ENCODE measurements at regions not wholly inside any gene's neighbourhood (a gene's known extent, or its start where the extent isn't known, plus 50 kb on each side); places are given as distances from the start of the nearest gene placed in this dataset.

DNA sequence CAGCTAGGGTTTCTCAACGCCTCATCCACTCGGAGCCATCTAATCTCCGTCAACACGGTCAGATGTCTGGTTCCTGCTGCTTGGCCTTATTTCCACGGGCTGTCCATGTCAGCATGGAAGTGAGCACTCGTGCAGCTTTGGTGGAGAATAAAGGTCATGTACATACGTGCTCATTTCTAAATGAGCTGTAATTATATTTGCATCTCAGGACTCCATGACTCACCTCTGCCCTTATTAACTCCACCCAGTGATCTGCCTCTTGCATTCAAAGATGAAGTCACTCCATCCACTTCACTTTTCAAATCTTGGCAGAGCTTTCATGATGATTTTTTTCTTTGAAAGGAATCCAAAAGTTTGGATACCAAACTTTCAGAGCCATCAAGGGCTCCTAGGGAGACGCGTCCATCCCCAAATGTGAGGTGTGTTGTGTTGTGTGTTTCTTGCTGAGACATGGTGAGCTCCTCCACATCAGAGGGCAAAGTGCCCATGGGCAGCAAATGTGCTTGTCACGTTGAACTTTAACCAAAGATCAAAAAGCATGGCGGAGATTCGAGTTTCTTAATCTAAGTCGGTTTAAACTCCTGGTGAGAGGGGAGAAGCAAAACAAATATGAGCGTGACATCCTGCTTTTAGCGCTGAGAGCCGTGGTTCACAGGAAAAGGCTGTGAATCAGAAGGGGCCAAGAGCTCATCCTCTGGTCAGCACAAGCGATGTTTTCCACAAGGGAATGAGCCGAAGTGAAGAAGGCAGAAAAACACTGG is 68.6 kb upstream of the ERRFI1 start (continued):
- TF ChIP-seq, protein P1, sequence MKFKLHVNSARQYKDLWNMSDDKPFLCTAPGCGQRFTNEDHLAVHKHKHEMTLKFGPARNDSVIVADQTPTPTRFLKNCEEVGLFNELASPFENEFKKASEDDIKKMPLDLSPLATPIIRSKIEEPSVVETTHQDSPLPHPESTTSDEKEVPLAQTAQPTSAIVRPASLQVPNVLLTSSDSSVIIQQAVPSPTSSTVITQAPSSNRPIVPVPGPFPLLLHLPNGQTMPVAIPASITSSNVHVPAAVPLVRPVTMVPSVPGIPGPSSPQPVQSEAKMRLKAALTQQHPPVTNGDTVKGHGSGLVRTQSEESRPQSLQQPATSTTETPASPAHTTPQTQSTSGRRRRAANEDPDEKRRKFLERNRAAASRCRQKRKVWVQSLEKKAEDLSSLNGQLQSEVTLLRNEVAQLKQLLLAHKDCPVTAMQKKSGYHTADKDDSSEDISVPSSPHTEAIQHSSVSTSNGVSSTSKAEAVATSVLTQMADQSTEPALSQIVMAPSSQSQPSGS (CRISPR knock-in tag; IDR thresholded peaks at IDR 0.05), result no peak
- TF ChIP-seq SNAPC2 (CRISPR knock-in tag; IDR thresholded peaks at IDR 0.05), result no peak; the same call in 1 of the 2 replicates
- 0 out of 2 replicates have a peak, but pooled peaks have one; percentile 46 for TF ChIP-seq ZNF766 (CRISPR knock-in tag; IDR thresholded peaks at IDR 0.05; ENCODE audit: borderline replicate concordance)
- TF ChIP-seq, protein P2, sequence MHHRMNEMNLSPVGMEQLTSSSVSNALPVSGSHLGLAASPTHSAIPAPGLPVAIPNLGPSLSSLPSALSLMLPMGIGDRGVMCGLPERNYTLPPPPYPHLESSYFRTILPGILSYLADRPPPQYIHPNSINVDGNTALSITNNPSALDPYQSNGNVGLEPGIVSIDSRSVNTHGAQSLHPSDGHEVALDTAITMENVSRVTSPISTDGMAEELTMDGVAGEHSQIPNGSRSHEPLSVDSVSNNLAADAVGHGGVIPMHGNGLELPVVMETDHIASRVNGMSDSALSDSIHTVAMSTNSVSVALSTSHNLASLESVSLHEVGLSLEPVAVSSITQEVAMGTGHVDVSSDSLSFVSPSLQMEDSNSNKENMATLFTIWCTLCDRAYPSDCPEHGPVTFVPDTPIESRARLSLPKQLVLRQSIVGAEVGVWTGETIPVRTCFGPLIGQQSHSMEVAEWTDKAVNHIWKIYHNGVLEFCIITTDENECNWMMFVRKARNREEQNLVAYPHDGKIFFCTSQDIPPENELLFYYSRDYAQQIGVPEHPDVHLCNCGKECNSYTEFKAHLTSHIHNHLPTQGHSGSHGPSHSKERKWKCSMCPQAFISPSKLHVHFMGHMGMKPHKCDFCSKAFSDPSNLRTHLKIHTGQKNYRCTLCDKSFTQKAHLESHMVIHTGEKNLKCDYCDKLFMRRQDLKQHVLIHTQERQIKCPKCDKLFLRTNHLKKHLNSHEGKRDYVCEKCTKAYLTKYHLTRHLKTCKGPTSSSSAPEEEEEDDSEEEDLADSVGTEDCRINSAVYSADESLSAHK (CRISPR knock-in tag; IDR thresholded peaks at IDR 0.05; ENCODE audit: borderline replicate concordance), result no peak
- TF ChIP-seq, protein P3, sequence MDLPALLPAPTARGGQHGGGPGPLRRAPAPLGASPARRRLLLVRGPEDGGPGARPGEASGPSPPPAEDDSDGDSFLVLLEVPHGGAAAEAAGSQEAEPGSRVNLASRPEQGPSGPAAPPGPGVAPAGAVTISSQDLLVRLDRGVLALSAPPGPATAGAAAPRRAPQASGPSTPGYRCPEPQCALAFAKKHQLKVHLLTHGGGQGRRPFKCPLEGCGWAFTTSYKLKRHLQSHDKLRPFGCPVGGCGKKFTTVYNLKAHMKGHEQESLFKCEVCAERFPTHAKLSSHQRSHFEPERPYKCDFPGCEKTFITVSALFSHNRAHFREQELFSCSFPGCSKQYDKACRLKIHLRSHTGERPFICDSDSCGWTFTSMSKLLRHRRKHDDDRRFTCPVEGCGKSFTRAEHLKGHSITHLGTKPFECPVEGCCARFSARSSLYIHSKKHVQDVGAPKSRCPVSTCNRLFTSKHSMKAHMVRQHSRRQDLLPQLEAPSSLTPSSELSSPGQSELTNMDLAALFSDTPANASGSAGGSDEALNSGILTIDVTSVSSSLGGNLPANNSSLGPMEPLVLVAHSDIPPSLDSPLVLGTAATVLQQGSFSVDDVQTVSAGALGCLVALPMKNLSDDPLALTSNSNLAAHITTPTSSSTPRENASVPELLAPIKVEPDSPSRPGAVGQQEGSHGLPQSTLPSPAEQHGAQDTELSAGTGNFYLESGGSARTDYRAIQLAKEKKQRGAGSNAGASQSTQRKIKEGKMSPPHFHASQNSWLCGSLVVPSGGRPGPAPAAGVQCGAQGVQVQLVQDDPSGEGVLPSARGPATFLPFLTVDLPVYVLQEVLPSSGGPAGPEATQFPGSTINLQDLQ (CRISPR knock-in tag; IDR thresholded peaks at IDR 0.05), result no peak
- TF ChIP-seq RBAK (CRISPR knock-in tag; IDR thresholded peaks at IDR 0.05), result no peak
- no peak for TF ChIP-seq KLF15 (CRISPR knock-in tag; IDR thresholded peaks at IDR 0.05; ENCODE audit: borderline replicate concordance)
- TF ChIP-seq FLYWCH1 (CRISPR knock-in tag; IDR thresholded peaks at IDR 0.05), result no peak
- no peak for TF ChIP-seq ZNF670 (CRISPR knock-in tag; IDR thresholded peaks at IDR 0.05; ENCODE audit: borderline replicate concordance)
- no peak for TF ChIP-seq SALL2 (CRISPR knock-in tag; IDR thresholded peaks at IDR 0.05)
- no peak for TF ChIP-seq ZNF713 (CRISPR knock-in tag; IDR thresholded peaks at IDR 0.05)
- TF ChIP-seq, protein P4, sequence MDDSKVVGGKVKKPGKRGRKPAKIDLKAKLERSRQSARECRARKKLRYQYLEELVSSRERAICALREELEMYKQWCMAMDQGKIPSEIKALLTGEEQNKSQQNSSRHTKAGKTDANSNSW (CRISPR knock-in tag; IDR thresholded peaks at IDR 0.05; ENCODE audit: borderline replicate concordance), result no peak
- TF ChIP-seq NFIB (CRISPR knock-in tag; IDR thresholded peaks at IDR 0.05; ENCODE audit: borderline replicate concordance), result no peak
- TF ChIP-seq GATAD1 (CRISPR knock-in tag; IDR thresholded peaks at IDR 0.05), result 0 out of 2 replicates have a peak, but pooled peaks have one; percentile 33
- TF ChIP-seq, protein P5, sequence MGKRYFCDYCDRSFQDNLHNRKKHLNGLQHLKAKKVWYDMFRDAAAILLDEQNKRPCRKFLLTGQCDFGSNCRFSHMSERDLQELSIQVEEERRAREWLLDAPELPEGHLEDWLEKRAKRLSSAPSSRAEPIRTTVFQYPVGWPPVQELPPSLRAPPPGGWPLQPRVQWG (CRISPR knock-in tag; IDR thresholded peaks at IDR 0.05; ENCODE audit: borderline replicate concordance, low read depth), result no peak
- TF ChIP-seq ZNF598 (CRISPR knock-in tag; IDR thresholded peaks at IDR 0.05; ENCODE audit: borderline replicate concordance), result no peak
- no peak for TF ChIP-seq ZNF547 (CRISPR knock-in tag; IDR thresholded peaks at IDR 0.05)
- no peak for TF ChIP-seq MTA3 (CRISPR knock-in tag; IDR thresholded peaks at IDR 0.05)
- peak; percentile 78 for TF ChIP-seq HDAC2 (CRISPR knock-in tag; IDR thresholded peaks at IDR 0.05)
- TF ChIP-seq GZF1 (CRISPR knock-in tag; IDR thresholded peaks at IDR 0.05), result no peak
- TF ChIP-seq KDM6A (CRISPR knock-in tag; IDR thresholded peaks at IDR 0.05; ENCODE audit: low read depth), result peak; percentile 77; the same call in 1 of the 2 replicates
- no peak for TF ChIP-seq KLF9 (CRISPR knock-in tag; IDR thresholded peaks at IDR 0.05; ENCODE audit: low read depth)
